OCI-LY7 (cell line): ENCODE measurements at regions not wholly inside any gene's neighbourhood (a gene's known extent, or its start where the extent isn't known, plus 50 kb on each side); places are given as distances from the start of the nearest gene placed in this dataset.
"Not testable (repeated sequence)": the region's sequence is repeated elsewhere in the genome, so short reads cannot be mapped to it uniquely, and the experiment has no call there.

Experiments
- BruUV-seq: library from RNA; stranded (reverse); fragments of 400-500 nt; replicated peaks from 2 replicates; lab custom pipeline; 2021; lab: Mats Ljungman, UMichigan
- CTCF ChIA-PET: fragments of 300-600 bp; sonication (Branson Sonifier 250); formaldehyde crosslinking; loops from one replicate; lab custom pipeline; 2022; ENCODE audit warnings: antibody characterized with exemption; ENCODE audit not compliant: unreplicated experiment; lab: Charles Lee
- POLR2A ChIA-PET: fragments of 300-600 bp; sonication (Branson Sonifier 250); formaldehyde crosslinking; loops from one replicate; lab custom pipeline; 2022; ENCODE audit warnings: antibody characterized with exemption; lab: Charles Lee
- DNase-seq: peaks from one replicate; pipeline ENCODE4 v3.0.0-alpha.2; 2015; ENCODE audit warnings: low spot score
- H2AFZ ChIP-seq: fragments of 200-600 bp; sonication (generic), shearing (Covaris generic); 2 replicates; pipeline ENCODE4 v1.6.1; 2014; ENCODE audit warnings: mild to moderate bottlenecking, antibody characterized with exemption, low read length, moderate library complexity
- H3K27ac ChIP-seq: fragments of 200-600 bp; sonication (generic); 2 replicates; pipeline ENCODE4 v1.5.1; 2014; ENCODE audit warnings: mixed run types, low read depth, mild to moderate bottlenecking, moderate library complexity, low read length, inconsistent platforms; ENCODE audit not compliant: poor library complexity, severe bottlenecking
- H3K36me3 ChIP-seq: fragments of 200-600 bp; sonication (generic); 2 replicates; pipeline ENCODE4 v1.6.1; 2014; ENCODE audit warnings: mild to moderate bottlenecking, antibody characterized with exemption, low read length, moderate library complexity, mixed read lengths; ENCODE audit not compliant: insufficient read depth
- H3K4me1 ChIP-seq: fragments of 200-600 bp; sonication (generic); 2 replicates; pipeline ENCODE4 v1.5.1; 2014; ENCODE audit warnings: mild to moderate bottlenecking, low read length; ENCODE audit not compliant: insufficient read depth, poor library complexity, severe bottlenecking
- H3K4me2 ChIP-seq: fragments of 200-600 bp; sonication (generic); 2 replicates; pipeline ENCODE4 v1.6.1; 2014; ENCODE audit warnings: mild to moderate bottlenecking, low read length
- H3K4me3 ChIP-seq: fragments of 200-600 bp; sonication (generic); 2 replicates; pipeline ENCODE4 v1.5.1; 2014; ENCODE audit warnings: mild to moderate bottlenecking, low read depth, low read length; ENCODE audit not compliant: poor library complexity, severe bottlenecking
- H3K79me2 ChIP-seq: fragments of 200-600 bp; sonication (generic); 2 replicates; pipeline ENCODE4 v1.6.1; 2016; ENCODE audit warnings: low read depth, mild to moderate bottlenecking, low read length, moderate library complexity, mixed read lengths; ENCODE audit not compliant: insufficient read depth
- H3K9me2 ChIP-seq: fragments of 200-600 bp; sonication (generic); 2 replicates; pipeline ENCODE4 v1.6.1; 2016; ENCODE audit warnings: mild to moderate bottlenecking, low read length, mixed read lengths; ENCODE audit not compliant: insufficient read depth
- H3K9me3 ChIP-seq: fragments of 200-600 bp; sonication (generic); 2 replicates; pipeline ENCODE4 v1.6.1; 2014; ENCODE audit warnings: mild to moderate bottlenecking, mixed run types, low read length, mixed read lengths
- H4K20me1 ChIP-seq: fragments of 200-600 bp; sonication (generic); 2 replicates; pipeline ENCODE4 v1.6.1; 2014; ENCODE audit warnings: mild to moderate bottlenecking, antibody characterized with exemption, low read length, moderate library complexity, mixed read lengths; ENCODE audit not compliant: insufficient read depth
- intact Hi-C: fragments of 100-400 bp; cut with micrococcal nuclease; formaldehyde crosslinking; loops from one replicate; pipeline ENCODE4 v1.10.0; 2022; ENCODE audit not compliant: unreplicated experiment

DNA sequence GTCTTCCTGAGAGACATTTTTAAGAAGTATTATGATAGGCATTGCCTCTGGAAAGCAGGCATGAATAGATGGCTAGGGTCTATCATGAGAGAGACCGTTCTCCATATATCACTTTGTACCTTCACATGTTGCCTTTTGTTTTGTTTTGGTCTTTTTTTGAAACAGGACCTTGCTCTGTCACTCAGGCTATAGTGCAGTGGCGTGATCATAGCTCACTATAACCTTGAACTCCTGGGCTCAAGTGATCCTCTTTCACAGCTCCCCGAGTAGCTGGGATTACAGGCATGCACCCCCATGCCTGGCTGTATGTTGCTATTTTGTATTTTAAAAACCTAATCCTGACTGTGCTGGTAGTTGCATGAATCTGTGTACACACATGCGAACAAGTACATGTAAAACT lies 869.6 kb upstream of the DEFB115 start:
- POLR2A ChIA-PET: not testable (repeated sequence)

DNA sequence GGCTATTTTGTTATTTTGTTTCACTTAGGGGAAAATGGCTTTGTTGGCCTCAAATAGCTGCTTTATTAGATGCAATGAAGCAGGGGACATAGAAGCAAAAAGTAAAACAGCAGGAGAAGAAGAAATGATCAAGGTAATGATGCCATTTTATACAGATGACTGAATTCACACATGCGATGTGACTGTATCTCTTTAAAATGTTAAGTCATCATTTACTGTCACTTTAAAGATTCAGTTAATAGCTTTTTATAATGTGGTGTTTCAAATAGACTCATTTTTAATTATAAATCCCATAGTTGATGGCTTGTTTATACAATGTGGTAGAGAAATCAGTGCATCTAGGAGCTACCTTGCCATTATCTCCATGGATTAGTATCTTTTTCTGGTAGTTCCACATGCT lies 863.9 kb upstream of the DEFB115 start:
- H3K27ac ChIP-seq, H3K4me3 ChIP-seq, H3K9me3 ChIP-seq, H2AFZ ChIP-seq, POLR2A ChIA-PET, intact Hi-C loops, H3K79me2 ChIP-seq, BruUV-seq, DNase-seq, H3K4me1 ChIP-seq, H3K4me2 ChIP-seq, CTCF ChIA-PET, H3K9me2 ChIP-seq, H4K20me1 ChIP-seq: not testable (repeated sequence)
- H3K36me3 ChIP-seq: peaks cover 12% of the 10 kb centered on the region

More for the DNA sequence above, 869.6 kb upstream of the DEFB115 start:
- H3K9me2 ChIP-seq, H3K36me3 ChIP-seq, H4K20me1 ChIP-seq, H3K27ac ChIP-seq, H3K4me3 ChIP-seq, intact Hi-C loops, BruUV-seq, H2AFZ ChIP-seq, CTCF ChIA-PET, DNase-seq, H3K4me2 ChIP-seq, H3K79me2 ChIP-seq, H3K4me1 ChIP-seq, H3K9me3 ChIP-seq: not testable (repeated sequence)

DNA sequence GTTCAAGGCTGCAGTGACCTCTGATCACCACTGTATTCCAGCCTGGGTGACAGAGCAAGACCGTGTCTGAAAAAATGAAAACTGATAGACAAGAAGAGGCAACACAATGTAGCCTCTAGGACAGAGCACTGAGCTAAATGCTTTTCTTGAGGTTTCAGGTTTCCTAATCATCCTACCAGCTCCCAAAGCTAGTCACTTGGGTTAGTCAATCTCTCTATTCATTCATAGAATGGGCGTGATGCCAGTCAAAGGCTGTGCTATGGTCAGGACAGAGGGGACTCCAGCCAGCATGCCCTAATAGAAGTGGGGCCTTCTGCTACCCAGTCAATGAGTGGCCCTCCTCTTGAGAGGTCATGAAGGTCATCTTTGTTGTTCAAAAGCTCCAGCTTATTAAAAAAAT lies 860.4 kb upstream of the DEFB115 start:
- DNase-seq, H3K9me2 ChIP-seq, intact Hi-C loops, H4K20me1 ChIP-seq, H3K4me3 ChIP-seq, H2AFZ ChIP-seq, H3K4me1 ChIP-seq, CTCF ChIA-PET, H3K9me3 ChIP-seq, POLR2A ChIA-PET, H3K79me2 ChIP-seq, H3K4me2 ChIP-seq, H3K27ac ChIP-seq, BruUV-seq: not testable (repeated sequence)
- peaks cover 17% of the 10 kb centered on the region for H3K36me3 ChIP-seq

DNA sequence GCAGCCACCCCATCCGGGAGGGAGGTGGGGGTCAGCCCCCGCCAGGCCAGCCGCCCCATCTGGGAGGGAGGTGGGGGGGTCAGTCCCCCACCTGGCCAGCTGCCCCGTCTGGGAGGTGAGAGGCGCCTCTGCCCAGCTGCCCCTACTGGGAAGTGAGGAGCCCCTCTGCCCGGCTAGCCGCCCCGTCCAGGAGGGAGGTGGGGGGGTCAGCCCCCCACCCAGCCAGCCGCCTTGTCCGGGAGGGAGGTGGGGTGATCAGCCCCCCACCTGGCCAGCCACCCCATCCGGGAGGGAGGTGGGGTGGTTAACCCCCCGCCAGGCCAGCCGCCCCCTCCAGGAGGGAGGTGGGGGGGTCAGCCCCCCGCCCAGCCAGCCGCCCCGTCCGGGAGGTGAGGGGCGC lies 852.4 kb upstream of the DEFB115 start:
- H3K4me3 ChIP-seq, DNase-seq, BruUV-seq, H3K9me2 ChIP-seq, intact Hi-C loops, H2AFZ ChIP-seq, H4K20me1 ChIP-seq, H3K9me3 ChIP-seq, H3K79me2 ChIP-seq, H3K27ac ChIP-seq, CTCF ChIA-PET, POLR2A ChIA-PET, H3K4me1 ChIP-seq, H3K4me2 ChIP-seq: not testable (repeated sequence)
- peaks cover 14% of the 10 kb centered on the region; the same call in 1 of the 2 replicates for H3K36me3 ChIP-seq

DNA sequence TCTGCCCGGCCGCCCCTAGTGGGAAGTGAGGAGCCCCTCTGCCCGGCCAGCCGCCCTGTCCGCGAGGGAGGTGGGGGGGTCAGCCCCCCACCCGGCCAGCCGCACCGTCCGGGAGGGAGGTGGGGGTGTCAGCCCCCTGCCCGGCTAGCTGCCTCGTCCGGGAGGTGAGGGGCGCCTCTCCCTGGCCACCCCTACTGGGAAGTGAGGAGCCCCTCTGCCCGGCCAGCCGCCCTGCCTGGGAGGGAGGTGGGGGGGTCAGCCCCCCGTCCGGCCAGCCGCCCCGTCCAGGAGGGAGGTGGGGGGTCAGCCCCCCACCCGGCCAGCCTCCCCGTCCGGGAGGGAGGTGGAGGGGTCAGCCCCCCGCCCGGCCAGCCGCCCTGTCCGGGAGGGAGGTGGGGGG lies 851.9 kb upstream of the DEFB115 start:
- DNase-seq, BruUV-seq, H3K4me3 ChIP-seq, CTCF ChIA-PET, H4K20me1 ChIP-seq, H2AFZ ChIP-seq, H3K4me1 ChIP-seq, intact Hi-C loops, H3K4me2 ChIP-seq, H3K9me3 ChIP-seq, H3K27ac ChIP-seq, POLR2A ChIA-PET, H3K9me2 ChIP-seq, H3K79me2 ChIP-seq, H3K36me3 ChIP-seq: not testable (repeated sequence)

DNA sequence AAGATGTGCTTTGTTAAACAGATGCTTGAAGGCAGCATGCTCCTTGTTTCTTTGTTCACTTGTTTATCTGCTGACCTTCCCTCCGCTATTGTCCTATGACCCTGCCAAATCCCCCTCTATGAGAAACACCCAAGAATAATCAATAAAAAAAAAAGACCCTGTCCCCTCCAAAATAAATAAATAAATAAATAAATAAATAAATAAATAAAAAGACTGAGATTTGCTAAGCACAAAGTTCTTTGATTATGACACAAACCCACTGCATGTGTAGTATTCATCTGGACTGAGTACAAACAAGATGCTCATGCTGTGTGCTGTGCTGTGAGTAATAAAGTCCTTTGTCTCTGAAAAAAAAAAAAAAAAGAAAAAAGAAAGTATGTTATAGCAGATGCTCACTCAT lies 851.1 kb upstream of the DEFB115 start:
- H3K79me2 ChIP-seq, H3K9me3 ChIP-seq, H4K20me1 ChIP-seq, H3K36me3 ChIP-seq, H2AFZ ChIP-seq, CTCF ChIA-PET, POLR2A ChIA-PET, H3K27ac ChIP-seq, H3K9me2 ChIP-seq, intact Hi-C loops, H3K4me2 ChIP-seq, H3K4me1 ChIP-seq, H3K4me3 ChIP-seq, DNase-seq, BruUV-seq: not testable (repeated sequence)
